ENCODE measurements at regions not wholly inside any gene's neighbourhood (a gene's known extent, or its start where the extent isn't known, plus 50 kb on each side); places are given as distances from the start of the nearest gene placed in this dataset.

DNA sequence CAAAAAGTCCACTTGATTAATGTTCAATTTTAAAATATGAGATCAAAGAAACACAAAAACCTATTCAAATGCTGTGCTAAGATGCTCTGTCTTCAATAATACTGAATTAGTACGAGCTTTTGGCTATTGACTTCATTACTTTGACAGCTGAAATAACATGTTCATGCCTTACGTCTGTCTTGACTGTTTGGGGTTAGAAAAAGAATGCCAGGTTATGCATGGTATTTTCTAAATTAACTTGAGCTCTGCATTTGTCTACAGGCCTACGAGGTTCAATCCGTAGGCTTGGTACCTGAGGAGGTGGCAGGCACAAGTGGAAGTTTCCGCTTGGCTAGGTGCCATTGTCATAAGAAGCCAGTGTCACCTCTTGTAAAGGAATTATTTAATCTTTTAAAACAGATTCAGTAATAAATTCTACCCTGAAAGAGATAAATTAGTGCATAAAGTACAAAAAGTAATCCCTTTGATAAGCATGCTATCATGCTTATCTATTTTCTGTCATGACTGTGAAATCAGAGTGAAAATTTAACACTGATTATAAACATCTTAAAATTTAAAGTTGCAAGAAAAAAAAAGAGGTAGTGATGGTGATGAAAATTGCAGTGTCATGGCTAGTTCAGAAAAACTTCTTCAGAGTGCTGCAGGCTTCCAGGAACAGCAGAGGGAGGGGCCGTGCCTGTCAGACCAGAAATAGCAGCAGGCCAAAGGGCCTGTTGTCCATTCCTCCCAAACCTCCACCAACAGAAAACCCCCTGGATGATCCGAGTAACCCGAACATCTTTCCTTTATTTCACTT, 115.7 kb downstream of the ARRDC4 start:
- no peaks in the 10 kb centered on the region for H3K79me2 ChIP-seq (ENCODE audit: insufficient read depth, low read length)
- DNase-seq (ENCODE audit: low read depth) (peak; percentile 17), FAIRE-seq (no peak)
- TF ChIP-seq EZH2 (IDR thresholded peaks at IDR 0.05; ENCODE audit: insufficient read depth, low read length) = no peak
- TF ChIP-seq, protein P1, sequence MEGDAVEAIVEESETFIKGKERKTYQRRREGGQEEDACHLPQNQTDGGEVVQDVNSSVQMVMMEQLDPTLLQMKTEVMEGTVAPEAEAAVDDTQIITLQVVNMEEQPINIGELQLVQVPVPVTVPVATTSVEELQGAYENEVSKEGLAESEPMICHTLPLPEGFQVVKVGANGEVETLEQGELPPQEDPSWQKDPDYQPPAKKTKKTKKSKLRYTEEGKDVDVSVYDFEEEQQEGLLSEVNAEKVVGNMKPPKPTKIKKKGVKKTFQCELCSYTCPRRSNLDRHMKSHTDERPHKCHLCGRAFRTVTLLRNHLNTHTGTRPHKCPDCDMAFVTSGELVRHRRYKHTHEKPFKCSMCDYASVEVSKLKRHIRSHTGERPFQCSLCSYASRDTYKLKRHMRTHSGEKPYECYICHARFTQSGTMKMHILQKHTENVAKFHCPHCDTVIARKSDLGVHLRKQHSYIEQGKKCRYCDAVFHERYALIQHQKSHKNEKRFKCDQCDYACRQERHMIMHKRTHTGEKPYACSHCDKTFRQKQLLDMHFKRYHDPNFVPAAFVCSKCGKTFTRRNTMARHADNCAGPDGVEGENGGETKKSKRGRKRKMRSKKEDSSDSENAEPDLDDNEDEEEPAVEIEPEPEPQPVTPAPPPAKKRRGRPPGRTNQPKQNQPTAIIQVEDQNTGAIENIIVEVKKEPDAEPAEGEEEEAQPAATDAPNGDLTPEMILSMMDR (IDR thresholded peaks at IDR 0.05; ENCODE audit: insufficient read depth, low read depth, low read length) = no peak
- no peaks in the 10 kb centered on the region for H3K27me3 Mint-ChIP-seq (ENCODE audit: low read depth, unreplicated experiment)
- no peak overlapping the region for H3K4me2 ChIP-seq (ENCODE audit: low read length)
- H3K4me3 Mint-ChIP-seq (ENCODE audit: unreplicated experiment) = peak overlapping the region; percentile 42
- no peaks in the 10 kb centered on the region for H3K36me3 Mint-ChIP-seq (ENCODE audit: low read depth, unreplicated experiment)
- H3K9me3 Mint-ChIP-seq (ENCODE audit: unreplicated experiment) = no peaks in the 10 kb centered on the region
- H4K20me1 ChIP-seq (ENCODE audit: insufficient read depth, low read length) = no peaks in the 10 kb centered on the region
- H3K27ac Mint-ChIP-seq (ENCODE audit: unreplicated experiment) = peak overlapping the region; percentile 99
- H2AFZ ChIP-seq (ENCODE audit: low read depth, low read length) = no peak overlapping the region
- peaks cover 36% of the 10 kb centered on the region for H3K4me1 Mint-ChIP-seq (ENCODE audit: low read depth, unreplicated experiment)
- no peak overlapping the region for H3K9ac ChIP-seq (ENCODE audit: low read length)
- H3K27me3 ChIP-seq (ENCODE audit: insufficient read depth, low read length) = no peaks in the 10 kb centered on the region
- no peaks in the 10 kb centered on the region for H3K4me1 ChIP-seq (ENCODE audit: insufficient read depth, low read length)
- no peaks in the 10 kb centered on the region for H3K9me3 ChIP-seq (ENCODE audit: insufficient read depth, low read depth, low read length)
- H3K4me3 ChIP-seq (ENCODE audit: insufficient read depth, low read depth, low read length) = no peak overlapping the region
- no peak overlapping the region for H3K27ac ChIP-seq (ENCODE audit: low read depth, low read length)
- no peaks in the 10 kb centered on the region for H3K36me3 ChIP-seq (ENCODE audit: insufficient read depth, low read length)

DNA sequence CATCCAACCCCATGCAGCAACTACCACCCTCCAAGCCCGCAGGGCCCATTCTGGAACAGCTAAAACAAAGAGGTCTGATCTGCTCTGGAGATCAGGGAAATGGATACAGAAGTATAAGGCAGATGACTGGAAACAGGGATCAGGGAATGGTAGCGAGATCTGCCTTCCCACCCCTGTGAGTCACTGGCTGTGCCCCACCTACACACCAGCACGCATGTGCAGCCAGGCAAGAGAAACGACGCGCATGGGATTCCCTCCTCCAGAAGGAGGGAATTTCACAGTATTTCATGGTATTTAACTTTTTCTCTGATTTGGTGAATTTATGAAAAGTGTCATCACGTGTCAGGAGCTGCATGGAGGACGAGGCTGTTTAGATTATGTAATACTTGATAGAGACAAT, 116.7 kb downstream of the ARRDC4 start:
- H4K20me1 ChIP-seq (ENCODE audit: insufficient read depth, low read length) = no peaks in the 10 kb centered on the region
- no peaks in the 10 kb centered on the region for H3K36me3 ChIP-seq (ENCODE audit: insufficient read depth, low read length)
- no peaks in the 10 kb centered on the region for H3K36me3 Mint-ChIP-seq (ENCODE audit: low read depth, unreplicated experiment)
- no peaks in the 10 kb centered on the region for H3K9me3 ChIP-seq (ENCODE audit: insufficient read depth, low read depth, low read length)
- no peak for TF ChIP-seq EZH2 (IDR thresholded peaks at IDR 0.05; ENCODE audit: insufficient read depth, low read length)
- TF ChIP-seq, protein P1 (IDR thresholded peaks at IDR 0.05; ENCODE audit: insufficient read depth, low read depth, low read length) = no peak
- no peak overlapping the region for H3K9ac ChIP-seq (ENCODE audit: low read length)
- FAIRE-seq = no peak
- H2AFZ ChIP-seq (ENCODE audit: low read depth, low read length) = no peak overlapping the region
- no peaks in the 10 kb centered on the region for H3K27me3 ChIP-seq (ENCODE audit: insufficient read depth, low read length)
- peaks cover 28% of the 10 kb centered on the region for H3K4me1 Mint-ChIP-seq (ENCODE audit: low read depth, unreplicated experiment)
- H3K27ac Mint-ChIP-seq (ENCODE audit: unreplicated experiment) = peak overlapping the region; percentile 99
- H3K27ac ChIP-seq (ENCODE audit: low read depth, low read length) = no peak overlapping the region
- H3K4me2 ChIP-seq (ENCODE audit: low read length) = no peak overlapping the region
- no peaks in the 10 kb centered on the region for H3K4me1 ChIP-seq (ENCODE audit: insufficient read depth, low read length)
- no peaks in the 10 kb centered on the region for H3K9me3 Mint-ChIP-seq (ENCODE audit: unreplicated experiment)
- H3K4me3 ChIP-seq (ENCODE audit: insufficient read depth, low read depth, low read length) = no peak overlapping the region
- no peaks in the 10 kb centered on the region for H3K79me2 ChIP-seq (ENCODE audit: insufficient read depth, low read length)
- DNase-seq (ENCODE audit: low read depth) = no peak
- H3K27me3 Mint-ChIP-seq (ENCODE audit: low read depth, unreplicated experiment) = no peaks in the 10 kb centered on the region
- no peak overlapping the region for H3K4me3 Mint-ChIP-seq (ENCODE audit: unreplicated experiment)

DNA sequence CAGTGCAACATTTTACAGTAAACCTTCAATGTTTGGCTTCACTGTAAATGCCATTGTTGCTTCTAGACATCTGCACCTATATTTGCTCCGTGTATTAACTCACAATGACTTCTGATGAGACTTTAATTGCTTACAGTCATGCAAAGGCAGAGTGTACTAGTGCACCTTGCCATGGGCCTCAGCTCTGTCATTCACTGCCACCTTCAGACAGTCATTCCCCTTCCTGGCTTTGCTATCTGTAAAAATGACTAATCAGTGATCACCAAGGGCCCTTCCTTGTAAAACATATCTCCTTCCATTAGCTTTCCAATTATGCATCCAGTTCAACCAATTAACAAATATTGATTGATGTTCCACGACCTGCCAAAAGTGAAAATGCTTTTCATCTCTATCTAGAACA, 120.3 kb downstream of the ARRDC4 start:
- Histone ChIP-seq H3K36me3 (ENCODE audit: insufficient read depth, low read length) (no peaks in the 10 kb centered on the region), H2AFZ (ENCODE audit: low read depth, low read length) (no peak overlapping the region), H3K27ac (ENCODE audit: low read depth, low read length) (no peak overlapping the region), H3K4me1 (ENCODE audit: insufficient read depth, low read length) (no peaks in the 10 kb centered on the region), H3K9me3 (ENCODE audit: insufficient read depth, low read depth, low read length) (no peaks in the 10 kb centered on the region), H4K20me1 (ENCODE audit: insufficient read depth, low read length) (no peaks in the 10 kb centered on the region), H3K27me3 (ENCODE audit: insufficient read depth, low read length) (no peaks in the 10 kb centered on the region), H3K9ac (ENCODE audit: low read length) (no peak overlapping the region), H3K4me3 (ENCODE audit: insufficient read depth, low read depth, low read length) (no peak overlapping the region), H3K4me2 (ENCODE audit: low read length) (no peak overlapping the region), H3K79me2 (ENCODE audit: insufficient read depth, low read length) (no peaks in the 10 kb centered on the region)
- H3K27ac Mint-ChIP-seq (ENCODE audit: unreplicated experiment) = no peak overlapping the region
- FAIRE-seq (no peak), DNase-seq (ENCODE audit: low read depth) (no peak)
- H3K27me3 Mint-ChIP-seq (ENCODE audit: low read depth, unreplicated experiment) = peaks cover 6% of the 10 kb centered on the region
- H3K36me3 Mint-ChIP-seq (ENCODE audit: low read depth, unreplicated experiment) = no peaks in the 10 kb centered on the region
- H3K4me3 Mint-ChIP-seq (ENCODE audit: unreplicated experiment) = no peak overlapping the region
- H3K9me3 Mint-ChIP-seq (ENCODE audit: unreplicated experiment) = no peaks in the 10 kb centered on the region
- TF ChIP-seq, protein P1 (IDR thresholded peaks at IDR 0.05; ENCODE audit: insufficient read depth, low read depth, low read length) = no peak
- TF ChIP-seq EZH2 (IDR thresholded peaks at IDR 0.05; ENCODE audit: insufficient read depth, low read length) = no peak
- H3K4me1 Mint-ChIP-seq (ENCODE audit: low read depth, unreplicated experiment) = peaks cover 18% of the 10 kb centered on the region
